Activated naive CD8-positive, alpha-beta T cell treated with anti-CD3 and anti-CD28 coated beads for 36 hours (primary cell): ENCODE measurements at regions not wholly inside any gene's neighbourhood (a gene's known extent, or its start where the extent isn't known, plus 50 kb on each side); places are given as distances from the start of the nearest gene placed in this dataset.

Source experiments
- DNase-seq: peaks from one replicate; pipeline ENCODE4 v3.0.0; 2021
- H3K27ac Mint-ChIP-seq: one replicate; pipeline ENCODE4 v1.8.0; 2022; ENCODE audit warnings: mild to moderate bottlenecking, moderate library complexity, mixed read lengths
- H3K27me3 Mint-ChIP-seq: one replicate; pipeline ENCODE4 v1.8.0; 2022; ENCODE audit warnings: mild to moderate bottlenecking, mixed read lengths
- H3K36me3 Mint-ChIP-seq: one replicate; pipeline ENCODE4 v1.8.0; 2021; ENCODE audit warnings: mild to moderate bottlenecking, mixed read lengths
- H3K4me1 Mint-ChIP-seq: one replicate; pipeline ENCODE4 v1.8.0; 2021; ENCODE audit warnings: mixed read lengths
- H3K4me3 Mint-ChIP-seq: one replicate; pipeline ENCODE4 v1.8.0; 2022; ENCODE audit warnings: mild to moderate bottlenecking, moderate library complexity, mixed read lengths
- H3K9me3 Mint-ChIP-seq: one replicate; pipeline ENCODE4 v1.8.0; 2022; ENCODE audit warnings: mixed read lengths

DNA sequence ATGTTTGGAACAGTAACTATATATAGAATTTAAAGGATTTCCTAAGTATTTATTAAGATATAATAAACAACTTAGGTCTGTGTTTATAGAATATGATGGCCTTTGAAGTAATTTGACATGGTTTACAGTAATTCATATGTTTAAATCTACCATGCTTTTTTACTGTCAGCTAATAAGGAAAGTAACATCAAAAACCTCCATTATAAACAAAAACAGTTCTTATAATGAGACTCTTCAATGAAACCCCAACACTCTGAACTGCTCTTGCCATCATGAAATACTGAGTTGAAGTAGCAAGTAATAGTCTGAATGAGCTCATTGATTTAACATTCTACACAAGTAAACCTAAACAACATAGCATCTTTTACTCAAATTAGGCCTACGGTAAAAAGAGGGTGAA is 1236.5 kb downstream of the FSTL5 start:
- H3K27me3 Mint-ChIP-seq = no peaks in the 10 kb centered on the region
- H3K36me3 Mint-ChIP-seq = no peaks in the 10 kb centered on the region
- H3K4me1 Mint-ChIP-seq = no peaks in the 10 kb centered on the region
- H3K4me3 Mint-ChIP-seq = no peak overlapping the region
- no peak overlapping the region for H3K27ac Mint-ChIP-seq
- DNase-seq = no peak
- peaks cover 4% of the 10 kb centered on the region for H3K9me3 Mint-ChIP-seq

DNA sequence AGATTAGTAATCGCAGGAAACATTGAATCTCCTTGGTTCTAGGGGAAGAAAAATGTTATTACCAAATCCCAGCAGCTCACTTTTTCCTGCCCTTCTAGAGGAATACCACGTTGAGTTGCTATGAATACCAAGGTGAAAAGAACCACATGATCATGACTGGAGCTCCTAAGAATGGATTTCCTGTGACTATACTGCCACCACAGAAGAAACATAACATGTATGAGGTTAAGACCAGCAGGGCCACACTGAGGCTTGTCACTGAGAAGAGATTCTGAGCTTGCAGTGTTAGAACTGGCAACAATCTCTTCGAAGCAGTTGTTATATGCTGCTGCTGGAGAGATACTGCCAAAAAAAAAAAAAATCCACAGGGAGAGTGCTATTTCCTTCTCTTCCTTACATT is 1235.3 kb downstream of the FSTL5 start:
- Mint-ChIP-seq H3K9me3 (peaks cover 4% of the 10 kb centered on the region), H3K36me3 (no peaks in the 10 kb centered on the region), H3K27me3 (no peaks in the 10 kb centered on the region)

DNA sequence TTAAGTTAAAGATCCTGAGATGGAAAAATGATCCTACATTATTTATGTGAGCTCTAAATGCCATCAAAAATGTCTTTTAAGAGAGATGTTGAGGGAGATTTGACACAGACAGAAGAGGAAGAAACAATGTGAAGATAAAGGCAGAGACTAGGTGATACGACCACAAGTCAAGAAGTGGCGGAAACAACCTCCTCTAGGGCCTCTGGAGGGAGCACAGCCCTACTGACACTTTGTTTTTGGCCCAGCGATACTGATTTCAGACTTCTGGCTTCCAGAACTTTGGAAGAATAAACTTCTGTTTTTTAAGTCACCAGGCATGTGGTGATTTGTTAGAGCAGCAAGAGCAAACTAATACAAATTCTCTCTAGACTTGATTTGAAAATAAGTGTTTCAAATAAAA is 1216.1 kb downstream of the FSTL5 start:
- no peak overlapping the region for H3K4me3 Mint-ChIP-seq
- DNase-seq = no peak
- no peaks in the 10 kb centered on the region for H3K4me1 Mint-ChIP-seq
- H3K27ac Mint-ChIP-seq = no peak overlapping the region
- H3K36me3 Mint-ChIP-seq = no peaks in the 10 kb centered on the region
- H3K27me3 Mint-ChIP-seq = no peaks in the 10 kb centered on the region
- H3K9me3 Mint-ChIP-seq = peaks cover 9% of the 10 kb centered on the region

More for the DNA sequence above, 1235.3 kb downstream of the FSTL5 start:
- Mint-ChIP-seq H3K4me1 (no peaks in the 10 kb centered on the region), H3K4me3 (no peak overlapping the region), H3K27ac (no peak overlapping the region)
- DNase-seq = no peak

DNA sequence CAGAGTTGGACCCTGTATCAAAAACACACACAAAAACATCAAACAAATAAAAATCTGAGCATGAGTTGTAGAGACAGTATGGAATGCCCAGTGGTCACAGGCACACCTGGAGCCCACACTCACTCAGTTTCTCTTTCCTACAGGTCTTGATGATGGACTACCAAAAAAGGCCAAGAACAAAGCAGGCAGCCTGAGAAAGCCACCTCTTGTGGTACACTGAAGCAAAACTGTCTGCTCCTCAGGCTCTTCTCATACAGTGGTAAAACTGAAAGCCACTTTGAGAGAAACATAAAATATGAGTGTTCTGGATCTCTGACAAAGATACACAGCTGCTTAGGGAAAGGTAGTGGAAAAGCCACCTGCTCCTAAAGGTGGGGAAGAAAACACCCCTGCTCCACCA is 1206.9 kb downstream of the FSTL5 start:
- H3K4me1 Mint-ChIP-seq = no peaks in the 10 kb centered on the region

DNA sequence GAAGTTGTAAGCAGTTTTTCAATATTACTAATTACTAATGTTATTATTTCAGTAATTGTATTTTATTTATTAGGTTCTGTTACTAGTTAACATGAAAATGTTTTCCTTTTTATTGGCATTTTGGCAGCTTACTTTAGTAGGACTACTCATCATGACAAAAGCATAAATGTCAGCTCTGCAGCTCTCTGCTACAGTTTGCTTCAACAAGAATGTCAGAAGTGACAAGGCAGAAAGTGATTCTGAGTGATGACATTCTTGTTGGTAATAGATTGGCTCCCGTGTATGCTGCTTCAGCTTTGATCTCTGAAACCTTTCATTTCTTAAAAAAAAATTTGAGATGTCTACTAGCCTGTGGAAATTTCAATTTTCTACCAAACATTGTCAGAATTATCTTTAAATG is 1193.9 kb downstream of the FSTL5 start:
- no peak for DNase-seq
- Mint-ChIP-seq H3K4me3 (no peak overlapping the region), H3K9me3 (peaks cover 6% of the 10 kb centered on the region), H3K36me3 (no peaks in the 10 kb centered on the region), H3K4me1 (no peaks in the 10 kb centered on the region), H3K27me3 (no peaks in the 10 kb centered on the region), H3K27ac (no peak overlapping the region)

More for the DNA sequence above, 1206.9 kb downstream of the FSTL5 start:
- H3K9me3 Mint-ChIP-seq = peaks cover 3% of the 10 kb centered on the region
- no peaks in the 10 kb centered on the region for H3K36me3 Mint-ChIP-seq
- no peaks in the 10 kb centered on the region for H3K27me3 Mint-ChIP-seq
- no peak overlapping the region for H3K27ac Mint-ChIP-seq
- DNase-seq = no peak
- H3K4me3 Mint-ChIP-seq = no peak overlapping the region

DNA sequence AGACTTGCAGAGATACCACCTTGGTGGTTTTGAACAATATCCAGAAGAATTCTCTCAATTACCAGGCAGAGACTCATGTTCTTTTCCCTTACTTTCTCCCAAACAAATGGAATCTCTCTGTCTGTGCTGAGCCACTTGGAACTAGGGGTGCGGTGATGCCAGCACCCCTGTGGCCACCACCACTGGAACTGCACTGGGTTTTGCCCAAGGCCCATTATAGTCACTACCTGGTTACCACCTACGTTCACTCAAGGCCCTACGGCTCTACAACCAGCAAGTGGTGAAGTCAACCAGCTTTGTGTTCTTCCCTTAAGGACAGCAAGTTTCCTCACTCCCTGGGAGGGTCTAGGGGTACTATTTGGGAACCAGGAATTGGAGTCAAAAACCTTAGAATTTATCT is 1183.7 kb downstream of the FSTL5 start:
- Mint-ChIP-seq H3K27ac (no peak overlapping the region), H3K36me3 (no peaks in the 10 kb centered on the region), H3K4me1 (no peaks in the 10 kb centered on the region), H3K9me3 (peaks cover 1% of the 10 kb centered on the region), H3K4me3 (no peak overlapping the region), H3K27me3 (no peaks in the 10 kb centered on the region)
- DNase-seq = no peak

DNA sequence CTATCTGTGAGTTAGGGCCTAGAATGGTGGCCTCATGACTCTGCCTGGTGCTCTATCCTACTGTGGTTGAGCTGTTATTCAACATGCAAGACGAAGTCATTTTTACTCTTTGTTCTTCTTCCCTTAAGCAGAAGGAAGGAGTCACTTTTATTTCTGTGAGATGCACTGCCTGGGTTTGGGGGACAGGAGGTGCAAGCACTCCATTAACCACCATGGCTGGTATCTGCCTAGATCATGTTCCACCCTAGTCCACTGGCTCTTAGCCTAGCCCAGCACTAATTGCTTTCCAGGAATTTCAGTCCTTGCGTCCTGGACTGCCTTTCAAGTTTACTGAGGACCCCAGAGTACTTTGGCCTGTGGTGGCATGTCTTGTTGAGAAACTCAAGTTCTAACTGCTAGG is 1182.7 kb downstream of the FSTL5 start:
- no peak overlapping the region for H3K27ac Mint-ChIP-seq

DNA sequence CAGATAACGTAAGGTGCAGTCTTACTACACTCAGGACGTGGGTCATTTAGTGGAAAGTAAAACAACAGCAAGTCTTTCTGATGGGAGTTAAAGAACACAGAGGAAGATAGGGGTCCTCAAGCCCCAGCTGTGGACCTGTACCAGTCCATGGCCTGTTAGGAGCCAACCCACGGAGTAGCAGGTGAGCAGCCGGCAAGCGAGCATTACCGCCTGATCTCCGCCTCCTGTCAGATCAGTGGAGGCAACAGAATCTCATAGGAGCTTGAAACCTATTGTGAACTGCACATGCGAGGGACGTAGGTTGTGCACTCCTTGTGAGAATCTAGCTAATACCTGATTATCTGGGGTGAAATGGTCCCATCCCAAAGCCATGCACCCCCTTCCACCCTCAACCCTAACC is 1180.8 kb downstream of the FSTL5 start:
- no peaks in the 10 kb centered on the region for H3K4me1 Mint-ChIP-seq
- no peak overlapping the region for H3K27ac Mint-ChIP-seq
- H3K36me3 Mint-ChIP-seq = no peaks in the 10 kb centered on the region
- no peaks in the 10 kb centered on the region for H3K27me3 Mint-ChIP-seq
- DNase-seq = no peak
- peaks cover 1% of the 10 kb centered on the region for H3K9me3 Mint-ChIP-seq
- no peak overlapping the region for H3K4me3 Mint-ChIP-seq

More for the DNA sequence above, 1182.7 kb downstream of the FSTL5 start:
- DNase-seq = no peak
- no peaks in the 10 kb centered on the region for H3K27me3 Mint-ChIP-seq
- no peak overlapping the region for H3K4me3 Mint-ChIP-seq
- no peaks in the 10 kb centered on the region for H3K4me1 Mint-ChIP-seq
- peaks cover 1% of the 10 kb centered on the region for H3K9me3 Mint-ChIP-seq
- no peaks in the 10 kb centered on the region for H3K36me3 Mint-ChIP-seq

DNA sequence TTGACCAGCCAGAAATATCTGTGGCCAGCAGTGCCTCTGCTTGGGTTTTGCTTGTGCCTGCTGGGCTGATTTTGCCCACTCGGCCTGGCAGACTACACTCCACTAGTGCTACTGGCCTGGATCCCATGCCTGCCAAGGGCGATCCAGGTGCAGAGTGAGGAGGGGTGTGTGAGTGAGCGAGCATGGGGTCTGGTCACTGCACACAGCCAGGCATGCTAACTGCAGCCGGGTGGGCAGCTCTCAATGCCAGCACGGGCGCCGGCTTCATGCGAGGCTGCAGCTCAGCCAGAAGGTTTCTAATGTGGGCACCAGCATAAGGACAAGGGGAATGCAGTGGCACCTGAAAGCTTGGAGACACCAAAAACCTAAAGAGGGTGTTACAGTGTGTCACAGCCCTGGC is 1161.4 kb downstream of the FSTL5 start:
- no peak for DNase-seq
- H3K27ac Mint-ChIP-seq = no peak overlapping the region
- no peaks in the 10 kb centered on the region for H3K36me3 Mint-ChIP-seq
- H3K9me3 Mint-ChIP-seq = peaks cover 2% of the 10 kb centered on the region
- no peaks in the 10 kb centered on the region for H3K27me3 Mint-ChIP-seq
- no peak overlapping the region for H3K4me3 Mint-ChIP-seq
- no peaks in the 10 kb centered on the region for H3K4me1 Mint-ChIP-seq

DNA sequence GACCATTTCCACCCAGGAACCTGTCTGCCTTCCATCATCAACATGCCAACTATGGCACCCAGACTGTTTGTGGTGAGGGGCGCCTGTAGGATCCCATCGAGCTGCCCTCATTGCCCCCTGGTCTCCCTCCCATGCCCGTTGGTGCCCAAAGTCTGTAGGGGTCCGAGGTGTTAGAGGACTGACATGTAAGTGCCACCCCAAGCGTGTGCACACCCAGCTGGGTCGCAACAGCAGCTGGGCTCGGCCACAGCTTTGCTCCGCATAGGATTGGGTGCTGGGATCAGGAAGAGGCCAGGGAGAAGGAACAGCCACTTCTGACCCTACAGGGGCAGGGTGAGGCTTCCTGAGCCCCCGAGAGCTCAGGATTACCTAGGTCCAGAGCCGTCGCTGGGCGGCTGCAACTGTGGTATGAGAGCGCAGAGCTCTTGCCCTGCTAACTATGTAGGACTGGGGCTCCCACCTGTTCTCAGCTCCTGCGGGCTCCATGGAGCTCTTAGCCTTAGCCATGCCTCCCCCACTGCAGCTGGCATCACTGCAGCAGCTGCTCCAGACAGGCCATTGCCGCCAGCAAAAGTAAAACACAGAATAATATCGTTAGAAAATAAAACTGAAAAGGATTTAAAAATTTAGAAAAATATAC is 1160.3 kb downstream of the FSTL5 start:
- H3K27ac Mint-ChIP-seq = no peak overlapping the region
- H3K4me3 Mint-ChIP-seq = no peak overlapping the region
- no peaks in the 10 kb centered on the region for H3K4me1 Mint-ChIP-seq
- H3K27me3 Mint-ChIP-seq = no peaks in the 10 kb centered on the region
- H3K9me3 Mint-ChIP-seq = peaks cover 2% of the 10 kb centered on the region
- no peaks in the 10 kb centered on the region for H3K36me3 Mint-ChIP-seq
- no peak for DNase-seq

DNA sequence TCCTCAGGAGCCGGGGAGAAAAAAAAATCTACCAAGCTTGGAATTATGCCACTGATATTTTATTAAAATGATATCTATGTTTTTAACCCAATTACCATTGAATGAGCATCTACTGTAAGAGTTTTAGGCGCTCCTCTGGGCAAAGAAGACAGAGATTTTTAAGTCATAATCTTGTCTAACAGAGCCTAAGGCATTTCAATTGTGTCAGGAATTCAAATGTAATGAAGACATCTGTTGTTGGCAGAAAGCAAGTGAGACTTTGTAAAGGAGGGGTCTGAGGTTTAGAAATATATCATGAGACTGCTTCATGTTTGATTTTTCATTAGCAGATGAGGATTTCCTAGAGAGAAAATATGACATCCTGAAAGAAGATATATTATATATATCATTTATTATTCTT is 1158.1 kb downstream of the FSTL5 start:
- H3K4me1 Mint-ChIP-seq = no peaks in the 10 kb centered on the region
- H3K36me3 Mint-ChIP-seq = no peaks in the 10 kb centered on the region
- H3K27me3 Mint-ChIP-seq = no peaks in the 10 kb centered on the region
- H3K27ac Mint-ChIP-seq = no peak overlapping the region
- peaks cover 4% of the 10 kb centered on the region for H3K9me3 Mint-ChIP-seq
- H3K4me3 Mint-ChIP-seq = no peak overlapping the region
- no peak for DNase-seq

DNA sequence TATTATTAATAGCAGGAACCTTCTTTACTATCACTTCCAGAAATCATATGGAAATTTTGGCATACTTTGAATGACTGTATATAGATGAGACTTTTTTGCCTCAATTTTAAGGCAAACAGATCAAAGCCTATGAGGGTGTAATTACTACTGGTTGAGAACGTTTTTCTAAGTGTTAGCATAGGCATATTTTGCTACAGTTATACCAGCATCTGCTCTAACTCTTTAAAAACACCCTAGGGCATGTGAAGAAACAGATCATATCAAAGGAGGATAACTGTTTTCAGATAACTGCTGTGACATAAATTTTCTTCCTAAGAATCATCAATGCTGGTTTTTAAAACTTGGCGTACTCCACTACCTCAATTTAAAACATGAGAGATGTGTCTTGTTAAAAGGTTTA is 1155.3 kb downstream of the FSTL5 start:
- Mint-ChIP-seq H3K27ac (no peak overlapping the region), H3K4me3 (no peak overlapping the region), H3K4me1 (no peaks in the 10 kb centered on the region), H3K9me3 (peaks cover 4% of the 10 kb centered on the region), H3K36me3 (no peaks in the 10 kb centered on the region), H3K27me3 (no peaks in the 10 kb centered on the region)
- no peak for DNase-seq

DNA sequence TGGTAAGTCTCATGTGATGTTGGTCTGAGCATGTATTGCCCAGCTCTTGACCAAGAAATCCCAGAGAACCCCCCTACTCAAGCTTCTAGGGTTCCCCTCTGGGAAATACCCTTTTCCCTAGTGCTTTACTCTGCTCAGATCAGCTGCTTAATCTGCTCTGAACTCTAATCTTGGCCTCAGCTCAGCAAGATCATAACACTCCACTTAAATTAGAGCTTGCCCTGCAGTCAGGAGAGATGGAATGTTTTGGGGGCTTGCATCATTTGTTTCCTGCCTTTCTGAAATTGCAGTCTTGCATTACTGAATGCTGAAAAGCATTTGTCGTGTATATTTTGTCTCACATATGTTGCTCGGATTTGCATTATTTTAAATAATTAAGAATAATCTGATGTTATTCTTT is 1153.6 kb downstream of the FSTL5 start:
- DNase-seq = no peak
- no peak overlapping the region for H3K4me3 Mint-ChIP-seq
- H3K27me3 Mint-ChIP-seq = no peaks in the 10 kb centered on the region
- H3K27ac Mint-ChIP-seq = no peak overlapping the region
- H3K9me3 Mint-ChIP-seq = peaks cover 4% of the 10 kb centered on the region
- H3K4me1 Mint-ChIP-seq = no peaks in the 10 kb centered on the region
- no peaks in the 10 kb centered on the region for H3K36me3 Mint-ChIP-seq
